ENCODE measurements at regions not wholly inside any gene's neighbourhood (a gene's known extent, or its start where the extent isn't known, plus 50 kb on each side); places are given as distances from the start of the nearest gene placed in this dataset.
A peak's percentile ranks its signal among the peaks of the same experiment; 100 is the strongest.

DNA sequence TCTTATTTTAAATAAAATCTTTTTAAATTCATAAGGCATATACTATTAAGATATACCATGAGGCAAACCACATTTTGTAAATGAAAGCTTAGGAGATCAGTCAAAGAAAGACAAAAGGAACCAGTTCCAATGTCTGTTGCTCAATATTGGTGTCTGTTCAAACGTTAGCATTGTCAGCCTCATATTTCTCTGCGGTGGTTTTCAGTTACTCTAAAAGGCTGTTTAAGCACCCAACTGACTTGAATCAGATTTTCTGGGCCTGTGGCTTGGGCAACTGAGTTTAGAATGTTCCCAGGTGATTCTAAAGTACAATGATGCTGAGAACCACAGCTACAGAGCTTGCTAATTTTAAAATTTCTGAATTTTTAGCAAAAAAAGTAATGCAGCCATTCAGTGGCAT, 166.3 kb upstream of the KIF2A start:
- no peak for ATAC-seq
- TF ChIP-seq TOX (CRISPR knock-in tag; IDR thresholded peaks at IDR 0.05; ENCODE audit: borderline replicate concordance), result no peak
- no peak for TF ChIP-seq CSDC2 (CRISPR knock-in tag; IDR thresholded peaks at IDR 0.05)
- TF ChIP-seq ZFP30 (CRISPR knock-in tag; IDR thresholded peaks at IDR 0.05), result no peak
- TF ChIP-seq SNAI2 (CRISPR knock-in tag; IDR thresholded peaks at IDR 0.05), result no peak
- TF ChIP-seq BACH2 (CRISPR knock-in tag; IDR thresholded peaks at IDR 0.05; ENCODE audit: borderline replicate concordance), result no peak
- no peak for TF ChIP-seq ZFP3 (CRISPR knock-in tag; IDR thresholded peaks at IDR 0.05)
- TF ChIP-seq, protein P1, sequence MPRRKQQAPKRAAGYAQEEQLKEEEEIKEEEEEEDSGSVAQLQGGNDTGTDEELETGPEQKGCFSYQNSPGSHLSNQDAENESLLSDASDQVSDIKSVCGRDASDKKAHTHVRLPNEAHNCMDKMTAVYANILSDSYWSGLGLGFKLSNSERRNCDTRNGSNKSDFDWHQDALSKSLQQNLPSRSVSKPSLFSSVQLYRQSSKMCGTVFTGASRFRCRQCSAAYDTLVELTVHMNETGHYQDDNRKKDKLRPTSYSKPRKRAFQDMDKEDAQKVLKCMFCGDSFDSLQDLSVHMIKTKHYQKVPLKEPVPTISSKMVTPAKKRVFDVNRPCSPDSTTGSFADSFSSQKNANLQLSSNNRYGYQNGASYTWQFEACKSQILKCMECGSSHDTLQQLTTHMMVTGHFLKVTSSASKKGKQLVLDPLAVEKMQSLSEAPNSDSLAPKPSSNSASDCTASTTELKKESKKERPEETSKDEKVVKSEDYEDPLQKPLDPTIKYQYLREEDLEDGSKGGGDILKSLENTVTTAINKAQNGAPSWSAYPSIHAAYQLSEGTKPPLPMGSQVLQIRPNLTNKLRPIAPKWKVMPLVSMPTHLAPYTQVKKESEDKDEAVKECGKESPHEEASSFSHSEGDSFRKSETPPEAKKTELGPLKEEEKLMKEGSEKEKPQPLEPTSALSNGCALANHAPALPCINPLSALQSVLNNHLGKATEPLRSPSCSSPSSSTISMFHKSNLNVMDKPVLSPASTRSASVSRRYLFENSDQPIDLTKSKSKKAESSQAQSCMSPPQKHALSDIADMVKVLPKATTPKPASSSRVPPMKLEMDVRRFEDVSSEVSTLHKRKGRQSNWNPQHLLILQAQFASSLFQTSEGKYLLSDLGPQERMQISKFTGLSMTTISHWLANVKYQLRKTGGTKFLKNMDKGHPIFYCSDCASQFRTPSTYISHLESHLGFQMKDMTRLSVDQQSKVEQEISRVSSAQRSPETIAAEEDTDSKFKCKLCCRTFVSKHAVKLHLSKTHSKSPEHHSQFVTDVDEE (CRISPR knock-in tag; IDR thresholded peaks at IDR 0.05), result no peak
- TF ChIP-seq RARB (CRISPR knock-in tag; IDR thresholded peaks at IDR 0.05), result no peak
- TF ChIP-seq, protein P2, sequence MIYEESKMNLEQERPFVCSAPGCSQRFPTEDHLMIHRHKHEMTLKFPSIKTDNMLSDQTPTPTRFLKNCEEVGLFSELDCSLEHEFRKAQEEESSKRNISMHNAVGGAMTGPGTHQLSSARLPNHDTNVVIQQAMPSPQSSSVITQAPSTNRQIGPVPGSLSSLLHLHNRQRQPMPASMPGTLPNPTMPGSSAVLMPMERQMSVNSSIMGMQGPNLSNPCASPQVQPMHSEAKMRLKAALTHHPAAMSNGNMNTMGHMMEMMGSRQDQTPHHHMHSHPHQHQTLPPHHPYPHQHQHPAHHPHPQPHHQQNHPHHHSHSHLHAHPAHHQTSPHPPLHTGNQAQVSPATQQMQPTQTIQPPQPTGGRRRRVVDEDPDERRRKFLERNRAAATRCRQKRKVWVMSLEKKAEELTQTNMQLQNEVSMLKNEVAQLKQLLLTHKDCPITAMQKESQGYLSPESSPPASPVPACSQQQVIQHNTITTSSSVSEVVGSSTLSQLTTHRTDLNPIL (CRISPR knock-in tag; IDR thresholded peaks at IDR 0.05; ENCODE audit: low read depth), result no peak
- TF ChIP-seq ESRRG (CRISPR knock-in tag; IDR thresholded peaks at IDR 0.05), result no peak
- TF ChIP-seq PPARA (CRISPR knock-in tag; IDR thresholded peaks at IDR 0.05; ENCODE audit: borderline replicate concordance), result no peak
- TF ChIP-seq ARNTL (CRISPR knock-in tag; IDR thresholded peaks at IDR 0.05; ENCODE audit: borderline replicate concordance, low read depth), result no peak
- TF ChIP-seq ZNF8 (CRISPR knock-in tag; IDR thresholded peaks at IDR 0.05), result no peak
- TF ChIP-seq, protein P3, sequence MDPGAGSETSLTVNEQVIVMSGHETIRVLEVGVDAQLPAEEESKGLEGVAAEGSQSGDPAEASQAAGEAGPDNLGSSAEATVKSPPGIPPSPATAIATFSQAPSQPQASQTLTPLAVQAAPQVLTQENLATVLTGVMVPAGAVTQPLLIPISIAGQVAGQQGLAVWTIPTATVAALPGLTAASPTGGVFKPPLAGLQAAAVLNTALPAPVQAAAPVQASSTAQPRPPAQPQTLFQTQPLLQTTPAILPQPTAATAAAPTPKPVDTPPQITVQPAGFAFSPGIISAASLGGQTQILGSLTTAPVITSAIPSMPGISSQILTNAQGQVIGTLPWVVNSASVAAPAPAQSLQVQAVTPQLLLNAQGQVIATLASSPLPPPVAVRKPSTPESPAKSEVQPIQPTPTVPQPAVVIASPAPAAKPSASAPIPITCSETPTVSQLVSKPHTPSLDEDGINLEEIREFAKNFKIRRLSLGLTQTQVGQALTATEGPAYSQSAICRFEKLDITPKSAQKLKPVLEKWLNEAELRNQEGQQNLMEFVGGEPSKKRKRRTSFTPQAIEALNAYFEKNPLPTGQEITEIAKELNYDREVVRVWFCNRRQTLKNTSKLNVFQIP (CRISPR knock-in tag; IDR thresholded peaks at IDR 0.05; ENCODE audit: borderline replicate concordance, low read depth), result no peak
- TF ChIP-seq TCF4 (CRISPR knock-in tag; IDR thresholded peaks at IDR 0.05; ENCODE audit: borderline replicate concordance), result no peak
- no peak for TF ChIP-seq ZNF565 (CRISPR knock-in tag; conservative IDR thresholded peaks at IDR 0.05; ENCODE audit: low read depth)

DNA sequence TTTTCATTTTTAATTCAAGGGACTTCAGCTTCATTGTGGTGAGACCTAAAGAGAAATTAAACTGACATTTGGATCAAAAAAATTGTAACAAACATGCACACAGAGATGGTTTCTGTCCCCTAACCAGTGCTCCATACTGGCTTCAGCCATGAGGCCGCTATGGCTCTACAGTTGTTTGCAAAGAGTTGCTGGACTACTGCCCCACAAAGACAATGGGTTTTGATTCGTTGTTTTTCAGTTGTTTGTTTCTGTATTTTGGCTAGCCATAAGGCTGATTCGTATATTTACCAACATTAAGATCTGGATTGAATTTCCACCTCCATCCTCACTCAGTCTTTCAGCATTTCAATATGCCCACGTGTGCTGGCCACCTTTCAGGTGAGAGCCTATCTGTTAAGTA, 163.7 kb upstream of the KIF2A start:
- no peak for ATAC-seq
- TF ChIP-seq ZFP3 (CRISPR knock-in tag; IDR thresholded peaks at IDR 0.05), result no peak
- no peak for TF ChIP-seq ZNF70 (CRISPR knock-in tag; IDR thresholded peaks at IDR 0.05)
- TF ChIP-seq ARNTL (CRISPR knock-in tag; IDR thresholded peaks at IDR 0.05; ENCODE audit: borderline replicate concordance, low read depth), result no peak

DNA sequence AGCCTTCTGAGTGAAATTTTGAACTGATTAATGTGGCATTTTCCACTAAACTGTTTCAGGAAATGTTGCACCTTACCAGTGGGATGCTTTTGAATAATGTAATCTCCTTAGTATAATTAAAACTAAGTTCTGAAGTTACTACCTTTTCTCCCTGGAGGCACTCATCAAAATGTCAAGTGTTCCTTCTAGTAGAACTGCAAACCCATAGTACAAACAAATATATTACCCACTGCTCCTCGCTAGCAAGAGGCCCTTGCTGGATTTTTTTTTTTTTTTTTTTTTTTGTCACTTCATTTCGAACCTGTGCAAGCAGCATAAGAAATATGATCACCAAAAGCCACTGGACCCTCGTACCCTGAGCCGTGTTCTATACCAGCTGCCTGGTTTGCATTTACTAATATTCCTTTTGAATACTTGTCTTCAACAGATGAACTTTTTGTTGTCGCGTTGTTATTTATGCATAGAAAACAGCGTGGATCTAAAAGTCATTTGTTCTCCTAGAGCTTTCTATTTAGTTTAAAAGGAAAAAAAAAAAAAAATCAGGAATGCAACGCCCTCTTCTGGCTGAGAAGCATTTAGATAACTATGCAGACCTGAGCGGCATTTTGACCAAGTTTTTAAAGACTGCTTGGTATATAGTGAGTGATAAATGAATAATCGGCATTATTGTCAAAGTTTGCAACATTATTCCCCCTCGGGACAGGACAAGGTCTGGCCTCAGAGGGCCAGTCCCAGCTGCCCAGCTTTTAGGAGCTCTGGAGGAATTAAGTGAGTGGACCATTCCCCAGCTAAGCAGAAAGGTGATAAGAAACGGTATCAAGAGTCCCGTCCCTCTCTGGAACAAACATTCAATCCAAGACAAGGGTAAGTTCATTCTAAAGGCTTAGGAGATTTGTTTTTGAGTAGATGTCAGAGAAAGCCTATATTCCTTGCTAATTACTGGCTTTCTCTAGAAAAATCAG, 162.5 kb upstream of the KIF2A start:
- peak; percentile 84 for ATAC-seq

More for the DNA sequence above, 162.5 kb upstream of the KIF2A start:
- TF ChIP-seq TCF4 (CRISPR knock-in tag; IDR thresholded peaks at IDR 0.05; ENCODE audit: borderline replicate concordance) (no peak), ESRRG (CRISPR knock-in tag; IDR thresholded peaks at IDR 0.05) (no peak), ZNF70 (CRISPR knock-in tag; IDR thresholded peaks at IDR 0.05) (no peak), SNAI2 (CRISPR knock-in tag; IDR thresholded peaks at IDR 0.05) (no peak), ZNF565 (CRISPR knock-in tag; conservative IDR thresholded peaks at IDR 0.05; ENCODE audit: low read depth) (no peak), ZFP3 (CRISPR knock-in tag; IDR thresholded peaks at IDR 0.05) (no peak), ISL1 (CRISPR knock-in tag; IDR thresholded peaks at IDR 0.05) (no peak), GLIS3 (CRISPR knock-in tag; IDR thresholded peaks at IDR 0.05) (no peak), PPARA (CRISPR knock-in tag; IDR thresholded peaks at IDR 0.05; ENCODE audit: borderline replicate concordance) (no peak), RARB (CRISPR knock-in tag; IDR thresholded peaks at IDR 0.05) (no peak), TOX (CRISPR knock-in tag; IDR thresholded peaks at IDR 0.05; ENCODE audit: borderline replicate concordance) (no peak), ZNF8 (CRISPR knock-in tag; IDR thresholded peaks at IDR 0.05) (no peak), ZFP30 (CRISPR knock-in tag; IDR thresholded peaks at IDR 0.05) (no peak)
- TF ChIP-seq, protein P4, sequence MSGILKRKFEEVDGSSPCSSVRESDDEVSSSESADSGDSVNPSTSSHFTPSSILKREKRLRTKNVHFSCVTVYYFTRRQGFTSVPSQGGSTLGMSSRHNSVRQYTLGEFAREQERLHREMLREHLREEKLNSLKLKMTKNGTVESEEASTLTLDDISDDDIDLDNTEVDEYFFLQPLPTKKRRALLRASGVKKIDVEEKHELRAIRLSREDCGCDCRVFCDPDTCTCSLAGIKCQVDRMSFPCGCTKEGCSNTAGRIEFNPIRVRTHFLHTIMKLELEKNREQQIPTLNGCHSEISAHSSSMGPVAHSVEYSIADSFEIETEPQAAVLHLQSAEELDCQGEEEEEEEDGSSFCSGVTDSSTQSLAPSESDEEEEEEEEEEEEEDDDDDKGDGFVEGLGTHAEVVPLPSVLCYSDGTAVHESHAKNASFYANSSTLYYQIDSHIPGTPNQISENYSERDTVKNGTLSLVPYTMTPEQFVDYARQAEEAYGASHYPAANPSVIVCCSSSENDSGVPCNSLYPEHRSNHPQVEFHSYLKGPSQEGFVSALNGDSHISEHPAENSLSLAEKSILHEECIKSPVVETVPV (CRISPR knock-in tag; IDR thresholded peaks at IDR 0.05), result no peak
- TF ChIP-seq, protein P2 (CRISPR knock-in tag; IDR thresholded peaks at IDR 0.05; ENCODE audit: low read depth), result no peak
- TF ChIP-seq, protein P1 (CRISPR knock-in tag; IDR thresholded peaks at IDR 0.05), result no peak
- TF ChIP-seq, protein P3 (CRISPR knock-in tag; IDR thresholded peaks at IDR 0.05; ENCODE audit: borderline replicate concordance, low read depth), result no peak
